ENCODE measurements at regions not wholly inside any gene's neighbourhood (a gene's known extent, or its start where the extent isn't known, plus 50 kb on each side); places are given as distances from the start of the nearest gene placed in this dataset.
A peak's percentile ranks its signal among the peaks of the same experiment; 100 is the strongest.

- intact Hi-C loops (cut with DNase I): no loop called here
- Histone ChIP-seq H3K27ac (replicated peaks in 1 of 4) (peak overlapping the region; percentile 26 to 62 (median 50)), H3K9me3 (no peaks in the 10 kb centered on the region), H3K4me1 (peaks cover 0 to 9% (median 8%) of the 10 kb centered on the region in 4 donors), H3K36me3 (no peaks in the 10 kb centered on the region), H3K4me3 (no peak overlapping the region), H3K27me3 (peaks cover 0 to 4% (median under 1%) of the 10 kb centered on the region in 4 donors)
- WGBS: 79% methylated on average over 4 of the region's 4 CpGs
- DNase-seq (ENCODE audit: extremely low spot score): no peak
- no peak for TF ChIP-seq EP300 (IDR thresholded peaks at IDR 0.05)
- TF ChIP-seq POLR2A (IDR thresholded peaks at IDR 0.05; ENCODE audit: low read depth): no peak
- TF ChIP-seq CTCF (IDR thresholded peaks at IDR 0.05): no peak
- TF ChIP-seq POLR2AphosphoS5 (IDR thresholded peaks at IDR 0.05): no peak
These were observed 86.4 kb upstream of the THY1 start for GRCh38 chr11:119509282-119509841.

GRCh38 chr11:119506436-119506835 is 83.5 kb upstream of the THY1 start:
- Histone ChIP-seq H3K4me1 (peaks cover 0 to 9% (median 8%) of the 10 kb centered on the region in 4 donors), H3K27ac (replicated peaks in 1 of 4) (peak overlapping the region in 1 of 4 donors; percentile 62), H3K27me3 (peaks cover 0 to 10% (median 0%) of the 10 kb centered on the region in 4 donors), H3K4me3 (no peak overlapping the region), H3K36me3 (no peaks in the 10 kb centered on the region), H3K9me3 (no peaks in the 10 kb centered on the region)
- intact Hi-C loops (cut with DNase I): no loop called here
- TF ChIP-seq CTCF (IDR thresholded peaks at IDR 0.05) (no peak), POLR2AphosphoS5 (IDR thresholded peaks at IDR 0.05) (peak in 1 of 2 donors; percentile 66)
- 36% methylated on average over 3 of the region's 3 CpGs for WGBS
- DNase-seq (ENCODE audit: extremely low spot score): no peak

- WGBS: 93% methylated on average over 7 of the region's 8 CpGs
- no peak for DNase-seq (ENCODE audit: extremely low spot score)
- Histone ChIP-seq H3K9me3 (no peaks in the 10 kb centered on the region), H3K27me3 (peaks cover 0 to 10% (median 0%) of the 10 kb centered on the region in 4 donors), H3K4me1 (peaks cover 0 to 9% (median 8%) of the 10 kb centered on the region in 4 donors), H3K4me3 (no peak overlapping the region), H3K36me3 (no peaks in the 10 kb centered on the region), H3K27ac (replicated peaks in 1 of 4) (peak overlapping the region in 2 of 4 donors; percentile 3 to 62)
- peak in 1 of 2 donors; percentile 31 for TF ChIP-seq POLR2AphosphoS5 (IDR thresholded peaks at IDR 0.05)
- no peak for TF ChIP-seq EP300 (IDR thresholded peaks at IDR 0.05)
- intact Hi-C loops (cut with DNase I): no loop called here
These were observed 82.9 kb upstream of the THY1 start for GRCh38 chr11:119505861-119506260.

GRCh38 chr11:119505071-119505470 is 82.1 kb upstream of the THY1 start:
- Histone ChIP-seq H3K27ac (replicated peaks in 1 of 4) (peak overlapping the region in 1 of 4 donors; percentile 3), H3K36me3 (no peaks in the 10 kb centered on the region)
- 87% methylated on average over 5 of the region's 5 CpGs for WGBS

GRCh38 chr11:119504371-119504770 is 81.4 kb upstream of the THY1 start:
- intact Hi-C loops (cut with DNase I): no loop called here
- Histone ChIP-seq H3K36me3 (no peaks in the 10 kb centered on the region), H3K27me3 (peaks cover 0 to 10% (median 0%) of the 10 kb centered on the region in 4 donors), H3K27ac (replicated peaks in 1 of 4) (no peak overlapping the region), H3K4me3 (no peak overlapping the region), H3K9me3 (no peaks in the 10 kb centered on the region), H3K4me1 (peaks cover 0 to 3% (median 0%) of the 10 kb centered on the region in 4 donors)
- DNase-seq (ENCODE audit: extremely low spot score): no peak
- WGBS: 80% methylated on average over 1 of the region's 1 CpG
- TF ChIP-seq CTCF (IDR thresholded peaks at IDR 0.05) (no peak), POLR2AphosphoS5 (IDR thresholded peaks at IDR 0.05) (no peak), POLR2A (IDR thresholded peaks at IDR 0.05; ENCODE audit: low read depth) (no peak), EP300 (IDR thresholded peaks at IDR 0.05) (no peak)

More at GRCh38 chr11:119505071-119505470, 82.1 kb upstream of the THY1 start:
- H3K9me3 ChIP-seq: no peaks in the 10 kb centered on the region
- H3K4me1 ChIP-seq: peaks cover 0 to 9% (median 4%) of the 10 kb centered on the region in 4 donors
- TF ChIP-seq CTCF (IDR thresholded peaks at IDR 0.05): no peak
- no peak for TF ChIP-seq POLR2A (IDR thresholded peaks at IDR 0.05; ENCODE audit: low read depth)
- no peak for TF ChIP-seq POLR2AphosphoS5 (IDR thresholded peaks at IDR 0.05)
- no peak for TF ChIP-seq EP300 (IDR thresholded peaks at IDR 0.05)
- DNase-seq (ENCODE audit: extremely low spot score): no peak
- H3K4me3 ChIP-seq: no peak overlapping the region
- intact Hi-C loops (cut with DNase I): no loop called here
- peaks cover 0 to 10% (median 0%) of the 10 kb centered on the region in 4 donors for H3K27me3 ChIP-seq
